GM13976 (cell line): ENCODE measurements at regions not wholly inside any gene's neighbourhood (a gene's known extent, or its start where the extent isn't known, plus 50 kb on each side); places are given as distances from the start of the nearest gene placed in this dataset.

ENCODE experiments used
- DNase-seq: peaks from one replicate; pipeline ENCODE4 v3.0.0; 2012; ENCODE audit warnings: low spot score
- CTCF ChIP-seq: IDR thresholded peaks from 2 replicates; pipeline ENCODE4 v1.5.1; 2012; ENCODE audit warnings: borderline replicate concordance, mild to moderate bottlenecking; ENCODE audit not compliant: insufficient read depth; ENCODE audit errors: extremely low read depth, missing control alignments, control extremely low read depth
- in situ Hi-C: fragments of 300-500 bp; cut with MboI; formaldehyde crosslinking; loops from one replicate; pipeline ENCODE4 v1.12.0; 2022; ENCODE audit warnings: low sequenced_read_pairs, mixed read lengths, inconsistent platforms; ENCODE audit not compliant: unreplicated experiment

GRCh38 chr18:26721854-26722564 lies 143.5 kb downstream of the AQP4 start:
- DNase-seq = no peak
- in situ Hi-C loops = no loop called here
- no peak for TF ChIP-seq CTCF

- in situ Hi-C loops = no loop called here
- TF ChIP-seq CTCF = no peak
- DNase-seq = no peak
Measured at GRCh38 chr18:26719896-26720295, 145.6 kb downstream of the AQP4 start.

- TF ChIP-seq CTCF = no peak
- no peak for DNase-seq
- in situ Hi-C loops = no loop called here
Measured at GRCh38 chr18:26717123-26717719, 148.3 kb downstream of the AQP4 start.

GRCh38 chr18:26714739-26715138 lies 150.8 kb downstream of the AQP4 start:
- DNase-seq = no peak
- in situ Hi-C loops = no loop called here
- TF ChIP-seq CTCF = no peak

GRCh38 chr18:26711756-26712155 lies 153.8 kb downstream of the AQP4 start:
- DNase-seq = no peak
- TF ChIP-seq CTCF = no peak
- in situ Hi-C loops = no loop called here

GRCh38 chr18:26710470-26711096 lies 154.9 kb downstream of the AQP4 start:
- TF ChIP-seq CTCF = no peak
- peak; percentile 26 for DNase-seq
- in situ Hi-C loops = no loop called here

- no peak for DNase-seq
- no peak for TF ChIP-seq CTCF
Measured at GRCh38 chr18:26709897-26710296, 155.6 kb downstream of the AQP4 start.

More at GRCh38 chr18:26709897-26710296, 155.6 kb downstream of the AQP4 start:
- in situ Hi-C loops = no loop called here
